ENCODE measurements at regions not wholly inside any gene's neighbourhood (a gene's known extent, or its start where the extent isn't known, plus 50 kb on each side); places are given as distances from the start of the nearest gene placed in this dataset.

- H3K4me3 ChIP-seq (ENCODE audit: low read depth, low read length) = no peak overlapping the region
- TF ChIP-seq CTCF (IDR thresholded peaks at IDR 0.05; ENCODE audit: low read depth, low read length) = no peak
- in situ Hi-C loops (cut with HindIII; ENCODE audit: low sequenced_read_pairs) = no loop called here
- DNase-seq (ENCODE audit: low read depth, low spot score) = no peak
Observed at GRCh38 chr2:14547830-14548229, 84.7 kb upstream of the LRATD1 start.

- no peak for DNase-seq (ENCODE audit: low read depth, low spot score)
- H3K4me3 ChIP-seq (ENCODE audit: low read depth, low read length) = no peak overlapping the region
- TF ChIP-seq CTCF (IDR thresholded peaks at IDR 0.05; ENCODE audit: low read depth, low read length) = no peak
- in situ Hi-C loops (cut with HindIII; ENCODE audit: low sequenced_read_pairs) = no loop called here
Observed at GRCh38 chr2:14550658-14551057, 81.9 kb upstream of the LRATD1 start.

- no peak overlapping the region for H3K4me3 ChIP-seq (ENCODE audit: low read depth, low read length)
- DNase-seq (ENCODE audit: low read depth, low spot score) = no peak
- TF ChIP-seq CTCF (IDR thresholded peaks at IDR 0.05; ENCODE audit: low read depth, low read length) = no peak
- in situ Hi-C loops (cut with HindIII; ENCODE audit: low sequenced_read_pairs) = no loop called here
Observed at GRCh38 chr2:14551069-14551468, 81.4 kb upstream of the LRATD1 start.

GRCh38 chr2:14552286-14552685 is 80.2 kb upstream of the LRATD1 start:
- H3K4me3 ChIP-seq (ENCODE audit: low read depth, low read length) = no peak overlapping the region
- in situ Hi-C loops (cut with HindIII; ENCODE audit: low sequenced_read_pairs) = no loop called here
- no peak for DNase-seq (ENCODE audit: low read depth, low spot score)
- TF ChIP-seq CTCF (IDR thresholded peaks at IDR 0.05; ENCODE audit: low read depth, low read length) = no peak

GRCh38 chr2:14552818-14553217 is 79.7 kb upstream of the LRATD1 start:
- no peak overlapping the region for H3K4me3 ChIP-seq (ENCODE audit: low read depth, low read length)
- in situ Hi-C loops (cut with HindIII; ENCODE audit: low sequenced_read_pairs) = no loop called here
- no peak for DNase-seq (ENCODE audit: low read depth, low spot score)
- no peak for TF ChIP-seq CTCF (IDR thresholded peaks at IDR 0.05; ENCODE audit: low read depth, low read length)

GRCh38 chr2:14554849-14555545 is 77.5 kb upstream of the LRATD1 start:
- DNase-seq (ENCODE audit: low read depth, low spot score) = no peak
- no peak for TF ChIP-seq CTCF (IDR thresholded peaks at IDR 0.05; ENCODE audit: low read depth, low read length)
- no peak overlapping the region for H3K4me3 ChIP-seq (ENCODE audit: low read depth, low read length)
- in situ Hi-C loops (cut with HindIII; ENCODE audit: low sequenced_read_pairs) = no loop called here

Measured in astrocyte of the spinal cord (primary cell).